Suprapubic skin (tissue), 4 donors: ENCODE measurements at regions not wholly inside any gene's neighbourhood (a gene's known extent, or its start where the extent isn't known, plus 50 kb on each side); places are given as distances from the start of the nearest gene placed in this dataset.

Experiments
- CTCF ChIP-seq, 2 donors: fragments of 200-600 bp in 1 of 2; fragments of 450-650 bp in 1 of 2; sonication (generic) in 1 of 2; IDR thresholded peaks; one replicate each; pipeline ENCODE4 v1.5.1; 2016 to 2019; ENCODE audit warnings: antibody characterized with exemption in 2 of 2, mild to moderate bottlenecking in 1 of 2, moderate library complexity in 1 of 2
- EP300 ChIP-seq: sonication (generic); formaldehyde crosslinking; IDR thresholded peaks from one replicate; pipeline ENCODE4 v1.6.1; 2017; ENCODE audit warnings: antibody characterized with exemption
- POLR2A ChIP-seq, 2 donors: fragments of 450-650 bp; IDR thresholded peaks; one replicate each; pipeline ENCODE4 v1.6.1; 2017; ENCODE audit warnings: antibody characterized with exemption in 2 of 2, mild to moderate bottlenecking in 2 of 2, moderate library complexity in 2 of 2
- POLR2AphosphoS5 ChIP-seq, 3 donors: sonication (generic); formaldehyde crosslinking; IDR thresholded peaks; one replicate each; pipeline ENCODE4 v1.6.1; 2017; ENCODE audit warnings: antibody characterized with exemption in 3 of 3

GRCh38 chr5:68112658-68113057 lies 102.9 kb upstream of the PIK3R1 start:
- TF ChIP-seq CTCF (IDR thresholded peaks at IDR 0.05) (no peak), POLR2A (IDR thresholded peaks at IDR 0.05) (no peak), POLR2AphosphoS5 (IDR thresholded peaks at IDR 0.05) (no peak), EP300 (no peak)
